ENCODE measurements at regions not wholly inside any gene's neighbourhood (a gene's known extent, or its start where the extent isn't known, plus 50 kb on each side); places are given as distances from the start of the nearest gene placed in this dataset.

DNA sequence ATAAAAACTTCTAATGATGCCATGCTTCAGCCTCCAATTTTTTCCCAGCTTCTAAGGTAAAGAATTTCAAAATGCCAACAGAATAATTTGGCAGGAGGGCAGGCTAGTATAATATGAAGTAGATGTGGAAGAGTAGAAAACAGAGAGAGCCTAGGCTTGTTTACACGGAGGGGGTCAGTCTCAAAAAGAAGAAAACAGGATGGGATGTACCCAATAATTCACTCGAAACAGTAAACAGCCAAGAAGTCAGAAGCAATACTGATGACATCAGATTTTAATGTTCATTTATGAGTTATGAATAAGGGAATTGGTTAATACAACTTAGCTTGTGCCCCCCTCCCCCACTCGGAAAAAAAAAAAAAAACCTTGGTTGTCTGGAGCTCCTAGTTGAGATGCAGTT lies 422.5 kb downstream of the FOXO1 start:
- no peaks in the 10 kb centered on the region for H3K36me3 Mint-ChIP-seq

DNA sequence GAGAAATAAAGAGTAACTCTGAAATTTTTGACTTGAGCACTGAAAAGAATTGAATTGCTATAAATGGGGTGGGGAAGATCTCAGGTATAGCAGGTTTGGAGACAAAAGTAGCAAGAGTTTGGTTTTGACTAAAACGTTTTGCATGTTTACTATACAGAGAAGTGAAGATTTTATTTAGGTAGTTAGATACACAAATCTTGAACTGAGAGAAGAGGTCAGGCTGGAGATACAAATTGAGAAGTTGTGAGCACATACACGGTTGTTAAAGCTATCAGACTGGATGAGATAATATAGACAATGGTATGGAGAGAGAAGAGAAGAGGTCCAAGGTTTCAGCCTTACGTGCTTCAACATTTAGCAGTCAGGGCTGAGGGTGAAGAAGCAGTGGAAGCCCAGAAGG lies 420.9 kb downstream of the FOXO1 start:
- no peaks in the 10 kb centered on the region for H4K20me1 ChIP-seq (ENCODE audit: insufficient read depth, low read length)
- intact Hi-C loops (cut with micrococcal nuclease), result no loop called here
- WGBS (ENCODE audit: insufficient coverage), result 94% methylated on average over 2 of the region's 3 CpGs
- no peak overlapping the region for H2AFZ ChIP-seq (ENCODE audit: insufficient read depth, low read depth, low read length, poor library complexity, severe bottlenecking)
- TF ChIP-seq, protein P1, sequence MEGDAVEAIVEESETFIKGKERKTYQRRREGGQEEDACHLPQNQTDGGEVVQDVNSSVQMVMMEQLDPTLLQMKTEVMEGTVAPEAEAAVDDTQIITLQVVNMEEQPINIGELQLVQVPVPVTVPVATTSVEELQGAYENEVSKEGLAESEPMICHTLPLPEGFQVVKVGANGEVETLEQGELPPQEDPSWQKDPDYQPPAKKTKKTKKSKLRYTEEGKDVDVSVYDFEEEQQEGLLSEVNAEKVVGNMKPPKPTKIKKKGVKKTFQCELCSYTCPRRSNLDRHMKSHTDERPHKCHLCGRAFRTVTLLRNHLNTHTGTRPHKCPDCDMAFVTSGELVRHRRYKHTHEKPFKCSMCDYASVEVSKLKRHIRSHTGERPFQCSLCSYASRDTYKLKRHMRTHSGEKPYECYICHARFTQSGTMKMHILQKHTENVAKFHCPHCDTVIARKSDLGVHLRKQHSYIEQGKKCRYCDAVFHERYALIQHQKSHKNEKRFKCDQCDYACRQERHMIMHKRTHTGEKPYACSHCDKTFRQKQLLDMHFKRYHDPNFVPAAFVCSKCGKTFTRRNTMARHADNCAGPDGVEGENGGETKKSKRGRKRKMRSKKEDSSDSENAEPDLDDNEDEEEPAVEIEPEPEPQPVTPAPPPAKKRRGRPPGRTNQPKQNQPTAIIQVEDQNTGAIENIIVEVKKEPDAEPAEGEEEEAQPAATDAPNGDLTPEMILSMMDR (IDR thresholded peaks at IDR 0.05), result no peak
- no peak for DNase-seq
- H3K79me2 ChIP-seq (ENCODE audit: insufficient read depth, low read length), result no peaks in the 10 kb centered on the region
- H3K27ac ChIP-seq (ENCODE audit: low read depth in 1 of 2, low read length in 2 of 2), result no peak overlapping the region
- Mint-ChIP-seq H3K27me3 (ENCODE audit: low read depth in 3 of 3) (peaks cover 0 to 4% (median 2%) of the 10 kb centered on the region in 3 donors), H3K4me3 (no peak overlapping the region), H3K4me1 (no peaks in the 10 kb centered on the region), H3K36me3 (no peaks in the 10 kb centered on the region), H3K9me3 (peaks cover 2 to 15% (median 5%) of the 10 kb centered on the region in 7 donors), H3K27ac (no peak overlapping the region)
- no peaks in the 10 kb centered on the region for H3K27me3 ChIP-seq (ENCODE audit: control insufficient read depth in 2 of 2, insufficient read depth in 2 of 2, low read length in 2 of 2)
- H3K36me3 ChIP-seq (replicated peaks in 1 of 2; ENCODE audit: control insufficient read depth in 1 of 2, insufficient read depth in 2 of 2, low read length in 2 of 2), result no peaks in the 10 kb centered on the region
- H3K4me2 ChIP-seq (replicated peaks; ENCODE audit: extremely low read depth, low read length, poor library complexity, severe bottlenecking), result no peak overlapping the region
- no peak overlapping the region for H3K4me3 ChIP-seq (replicated peaks in 1 of 3; ENCODE audit: low read depth in 2 of 3, low read length in 3 of 3)
- no peaks in the 10 kb centered on the region for H3K9me3 ChIP-seq (replicated peaks in 1 of 2; ENCODE audit: control insufficient read depth in 1 of 2, insufficient read depth in 1 of 2, low read length in 2 of 2)
- H3K4me1 ChIP-seq (ENCODE audit: control insufficient read depth in 1 of 2, insufficient read depth in 2 of 2, low read length in 2 of 2), result no peaks in the 10 kb centered on the region
- H3K9ac ChIP-seq (ENCODE audit: insufficient read depth, low read length, poor library complexity, severe bottlenecking), result no peak overlapping the region

More for the DNA sequence above, 422.5 kb downstream of the FOXO1 start:
- Histone ChIP-seq H4K20me1 (ENCODE audit: insufficient read depth, low read length) (no peaks in the 10 kb centered on the region), H3K27me3 (ENCODE audit: control insufficient read depth in 2 of 2, insufficient read depth in 2 of 2, low read length in 2 of 2) (no peaks in the 10 kb centered on the region), H3K9ac (ENCODE audit: insufficient read depth, low read length, poor library complexity, severe bottlenecking) (no peak overlapping the region), H3K79me2 (ENCODE audit: insufficient read depth, low read length) (no peaks in the 10 kb centered on the region), H3K27ac (ENCODE audit: low read depth in 1 of 2, low read length in 2 of 2) (no peak overlapping the region), H2AFZ (ENCODE audit: insufficient read depth, low read depth, low read length, poor library complexity, severe bottlenecking) (no peak overlapping the region), H3K36me3 (replicated peaks in 1 of 2; ENCODE audit: control insufficient read depth in 1 of 2, insufficient read depth in 2 of 2, low read length in 2 of 2) (no peaks in the 10 kb centered on the region), H3K4me1 (ENCODE audit: control insufficient read depth in 1 of 2, insufficient read depth in 2 of 2, low read length in 2 of 2) (no peaks in the 10 kb centered on the region), H3K9me3 (replicated peaks in 1 of 2; ENCODE audit: control insufficient read depth in 1 of 2, insufficient read depth in 1 of 2, low read length in 2 of 2) (no peaks in the 10 kb centered on the region), H3K4me2 (replicated peaks; ENCODE audit: extremely low read depth, low read length, poor library complexity, severe bottlenecking) (no peak overlapping the region), H3K4me3 (replicated peaks in 1 of 3; ENCODE audit: low read depth in 2 of 3, low read length in 3 of 3) (no peak overlapping the region)
- Mint-ChIP-seq H3K27ac (no peak overlapping the region), H3K4me1 (no peaks in the 10 kb centered on the region), H3K4me3 (no peak overlapping the region), H3K9me3 (peaks cover 2 to 10% (median 3%) of the 10 kb centered on the region in 7 donors), H3K27me3 (ENCODE audit: low read depth in 3 of 3) (peaks cover 0 to 4% (median 2%) of the 10 kb centered on the region in 3 donors)
- DNase-seq, result no peak
- TF ChIP-seq, protein P1 (IDR thresholded peaks at IDR 0.05), result no peak
- intact Hi-C loops (cut with micrococcal nuclease), result no loop called here
- WGBS (ENCODE audit: insufficient coverage), result no CpG with 5 or more reads among the region's 3 CpGs
